ENCODE measurements at regions not wholly inside any gene's neighbourhood (a gene's known extent, or its start where the extent isn't known, plus 50 kb on each side); places are given as distances from the start of the nearest gene placed in this dataset.

DNA sequence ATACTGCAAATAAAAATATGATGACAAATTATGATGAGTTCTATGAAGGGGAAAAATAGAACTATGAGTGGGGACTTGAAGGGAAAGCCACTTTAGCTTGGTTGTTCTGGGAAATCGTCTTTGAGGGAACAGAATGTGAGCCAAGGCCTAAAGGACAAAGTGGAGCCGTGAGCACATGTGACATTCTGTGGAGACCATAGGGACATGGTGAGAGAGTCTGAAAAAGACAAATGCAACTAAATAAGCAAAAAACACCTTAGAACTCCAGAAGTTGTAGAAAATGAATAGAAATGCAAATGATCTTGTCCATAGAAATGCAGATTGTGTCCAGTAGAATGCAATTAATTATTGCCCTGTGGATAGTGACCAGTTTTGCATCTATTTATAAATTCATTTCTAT is 86.8 kb upstream of the ANKRD10 start:
- no peaks in the 10 kb centered on the region for H3K9me3 Mint-ChIP-seq
- Histone ChIP-seq H3K27ac (ENCODE audit: low read depth, low read length) (no peak overlapping the region), H3K27me3 (ENCODE audit: control insufficient read depth, insufficient read depth, low read length, poor library complexity, severe bottlenecking) (no peaks in the 10 kb centered on the region), H3K9ac (ENCODE audit: extremely low read depth, low read length, poor library complexity, severe bottlenecking) (no peak overlapping the region), H3K4me1 (ENCODE audit: control insufficient read depth, insufficient read depth, low read length) (no peaks in the 10 kb centered on the region), H3K4me3 (ENCODE audit: low read length) (no peak overlapping the region), H3K36me3 (ENCODE audit: control insufficient read depth, insufficient read depth, low read length) (no peaks in the 10 kb centered on the region), H3K9me3 (ENCODE audit: control insufficient read depth, low read length) (no peaks in the 10 kb centered on the region)
- 75 to 83% methylated on average over 1 to 2 of the region's 2 CpGs for WGBS, 2 experiments (ENCODE audit: insufficient coverage in 1 of 2, insufficient read length in 1 of 2)
- peaks cover 2% of the 10 kb centered on the region for H3K4me1 Mint-ChIP-seq
- DNase-seq, result no peak
- TF ChIP-seq, protein P1, sequence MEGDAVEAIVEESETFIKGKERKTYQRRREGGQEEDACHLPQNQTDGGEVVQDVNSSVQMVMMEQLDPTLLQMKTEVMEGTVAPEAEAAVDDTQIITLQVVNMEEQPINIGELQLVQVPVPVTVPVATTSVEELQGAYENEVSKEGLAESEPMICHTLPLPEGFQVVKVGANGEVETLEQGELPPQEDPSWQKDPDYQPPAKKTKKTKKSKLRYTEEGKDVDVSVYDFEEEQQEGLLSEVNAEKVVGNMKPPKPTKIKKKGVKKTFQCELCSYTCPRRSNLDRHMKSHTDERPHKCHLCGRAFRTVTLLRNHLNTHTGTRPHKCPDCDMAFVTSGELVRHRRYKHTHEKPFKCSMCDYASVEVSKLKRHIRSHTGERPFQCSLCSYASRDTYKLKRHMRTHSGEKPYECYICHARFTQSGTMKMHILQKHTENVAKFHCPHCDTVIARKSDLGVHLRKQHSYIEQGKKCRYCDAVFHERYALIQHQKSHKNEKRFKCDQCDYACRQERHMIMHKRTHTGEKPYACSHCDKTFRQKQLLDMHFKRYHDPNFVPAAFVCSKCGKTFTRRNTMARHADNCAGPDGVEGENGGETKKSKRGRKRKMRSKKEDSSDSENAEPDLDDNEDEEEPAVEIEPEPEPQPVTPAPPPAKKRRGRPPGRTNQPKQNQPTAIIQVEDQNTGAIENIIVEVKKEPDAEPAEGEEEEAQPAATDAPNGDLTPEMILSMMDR (conservative IDR thresholded peaks at IDR 0.05), result no peak
- H3K4me3 Mint-ChIP-seq, result no peak overlapping the region
- no peaks in the 10 kb centered on the region for H3K36me3 Mint-ChIP-seq (ENCODE audit: low read depth)
- H3K27me3 Mint-ChIP-seq (ENCODE audit: insufficient read depth), result peaks cover 28% of the 10 kb centered on the region
- no peak overlapping the region for H3K27ac Mint-ChIP-seq

DNA sequence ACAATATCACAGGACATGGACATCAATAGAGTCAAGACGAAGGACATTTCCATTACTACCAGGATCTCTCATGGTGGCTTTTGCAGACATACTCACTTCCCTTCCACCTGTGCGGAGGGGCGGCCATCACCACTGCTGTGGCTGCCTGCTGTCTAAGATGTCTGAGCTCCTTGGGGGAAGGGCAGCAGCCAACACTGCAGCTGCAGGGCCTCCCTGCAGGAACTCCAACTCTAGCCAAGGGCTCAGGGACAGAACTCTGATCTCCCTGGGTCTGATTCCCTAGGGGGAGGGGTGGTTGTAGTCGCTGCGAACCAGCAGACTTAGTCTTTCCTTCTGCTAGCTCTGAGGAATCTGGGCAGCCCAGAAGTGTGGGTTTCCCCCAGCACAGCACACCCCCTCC is 78.9 kb upstream of the ANKRD10 start:
- H3K36me3 Mint-ChIP-seq (ENCODE audit: low read depth), result no peaks in the 10 kb centered on the region
- peak; percentile 74 for DNase-seq
- no peak overlapping the region for H3K4me3 Mint-ChIP-seq
- Histone ChIP-seq H3K27ac (ENCODE audit: low read depth, low read length) (no peak overlapping the region), H3K4me3 (ENCODE audit: low read length) (no peak overlapping the region), H3K9ac (ENCODE audit: extremely low read depth, low read length, poor library complexity, severe bottlenecking) (no peak overlapping the region), H3K27me3 (ENCODE audit: control insufficient read depth, insufficient read depth, low read length, poor library complexity, severe bottlenecking) (no peaks in the 10 kb centered on the region), H3K4me1 (ENCODE audit: control insufficient read depth, insufficient read depth, low read length) (peaks cover 4% of the 10 kb centered on the region), H3K36me3 (ENCODE audit: control insufficient read depth, insufficient read depth, low read length) (no peaks in the 10 kb centered on the region), H3K9me3 (ENCODE audit: control insufficient read depth, low read length) (no peaks in the 10 kb centered on the region)
- H3K27ac Mint-ChIP-seq, result no peak overlapping the region
- TF ChIP-seq, protein P1 (conservative IDR thresholded peaks at IDR 0.05), result no peak
- H3K9me3 Mint-ChIP-seq, result no peaks in the 10 kb centered on the region
- peaks cover 10% of the 10 kb centered on the region for H3K4me1 Mint-ChIP-seq
- peaks cover 29% of the 10 kb centered on the region for H3K27me3 Mint-ChIP-seq (ENCODE audit: insufficient read depth)
- WGBS, 2 experiments (ENCODE audit: insufficient coverage in 1 of 2, insufficient read length in 1 of 2), result 55 to 67% methylated on average over 2 to 5 of the region's 5 CpGs

DNA sequence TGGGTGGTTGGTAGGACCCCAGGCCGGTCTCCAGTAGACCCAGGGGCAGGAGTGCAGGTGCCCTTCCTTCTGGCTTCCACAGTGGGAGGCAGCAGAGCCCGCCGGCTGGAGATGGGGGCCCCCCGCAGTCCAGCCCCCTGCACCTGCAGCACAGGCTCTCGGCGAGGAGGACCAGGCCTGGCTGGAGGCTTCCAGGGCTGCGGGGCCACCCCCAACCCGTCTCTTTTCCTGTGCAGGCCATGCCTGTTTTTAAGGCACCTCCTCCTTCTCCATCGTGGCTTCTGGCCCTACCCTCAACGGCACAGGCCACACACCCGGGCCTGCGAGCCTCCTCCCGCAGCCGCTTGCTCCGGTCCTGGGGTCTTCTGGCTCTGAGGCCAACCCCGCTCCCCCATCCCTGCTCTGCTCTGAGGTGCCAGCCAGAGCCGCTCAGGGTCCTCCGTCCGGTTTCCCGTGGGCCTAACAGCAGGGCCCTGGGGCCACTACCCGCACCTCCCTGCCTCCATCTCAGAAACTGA is 77.2 kb upstream of the ANKRD10 start:
- Mint-ChIP-seq H3K4me1 (peaks cover 10% of the 10 kb centered on the region), H3K27me3 (ENCODE audit: insufficient read depth) (peaks cover 17% of the 10 kb centered on the region), H3K4me3 (no peak overlapping the region), H3K9me3 (no peaks in the 10 kb centered on the region), H3K36me3 (ENCODE audit: low read depth) (no peaks in the 10 kb centered on the region), H3K27ac (no peak overlapping the region)
- no peak overlapping the region for H3K4me3 ChIP-seq (ENCODE audit: low read length)
- WGBS, 2 experiments (ENCODE audit: insufficient coverage in 1 of 2, insufficient read length in 1 of 2), result 92 to 96% methylated on average over 4 to 21 of the region's 21 CpGs
- H3K9me3 ChIP-seq (ENCODE audit: control insufficient read depth, low read length), result no peaks in the 10 kb centered on the region
- no peak overlapping the region for H3K9ac ChIP-seq (ENCODE audit: extremely low read depth, low read length, poor library complexity, severe bottlenecking)
- H3K36me3 ChIP-seq (ENCODE audit: control insufficient read depth, insufficient read depth, low read length), result no peaks in the 10 kb centered on the region
- peaks cover 4% of the 10 kb centered on the region for H3K4me1 ChIP-seq (ENCODE audit: control insufficient read depth, insufficient read depth, low read length)
- H3K27ac ChIP-seq (ENCODE audit: low read depth, low read length), result no peak overlapping the region
- DNase-seq, result no peak
- TF ChIP-seq, protein P1 (conservative IDR thresholded peaks at IDR 0.05), result no peak
- no peaks in the 10 kb centered on the region for H3K27me3 ChIP-seq (ENCODE audit: control insufficient read depth, insufficient read depth, low read length, poor library complexity, severe bottlenecking)

All from endodermal cell (in vitro differentiated cells).